HEK293 (cell line): ENCODE measurements at regions not wholly inside any gene's neighbourhood (a gene's known extent, or its start where the extent isn't known, plus 50 kb on each side); places are given as distances from the start of the nearest gene placed in this dataset.

Experiments used
- CTCF ChIA-PET: fragments of 350-600 bp; formaldehyde crosslinking; extraction: SDS; loops from one replicate; lab custom pipeline; 2021; ENCODE audit warnings: antibody characterized with exemption; lab: Yijun Ruan, JAX
- POLR2A ChIA-PET: fragments of 300-600 bp; formaldehyde crosslinking; extraction: SDS; loops from one replicate; lab custom pipeline; 2020; ENCODE audit warnings: antibody characterized with exemption, inconsistent platforms; lab: Yijun Ruan, JAX
- H3K27ac ChIP-seq: fragments of 200-500 bp; sonication (Bioruptor generic); 2 replicates; pipeline ENCODE4 v1.5.1; 2014; ENCODE audit warnings: low read depth, low read length, control low read depth, inconsistent platforms; ENCODE audit errors: extremely low read depth
- H3K36me3 ChIP-seq, 2 experiments: fragments of 200-500 bp in 1 of 2; sonication (Bioruptor generic) in 1 of 2; 1 replicate in 1 of 2; 2 replicates in 1 of 2; pipeline ENCODE4 v1.5.1; 2014 to 2017; ENCODE audit warnings: inconsistent platforms in 2 of 2, low read length in 2 of 2; ENCODE audit not compliant: control insufficient read depth in 2 of 2, insufficient read depth in 1 of 2
- H3K4me1 ChIP-seq: fragments of 200-500 bp; sonication (Bioruptor generic); 2 replicates; pipeline ENCODE4 v1.5.1; 2014; ENCODE audit warnings: mild to moderate bottlenecking, low read length, inconsistent platforms; ENCODE audit not compliant: control insufficient read depth, insufficient read depth
- H3K4me3 ChIP-seq: 2 replicates; pipeline ENCODE4 v1.5.1; 2011; ENCODE audit warnings: low read depth, mild to moderate bottlenecking, control low read depth, low read length, moderate library complexity
- H3K9me3 ChIP-seq: fragments of 200-500 bp; sonication (Bioruptor generic); 2 replicates; pipeline ENCODE4 v1.5.1; 2014; ENCODE audit warnings: low read depth, low read length, inconsistent platforms; ENCODE audit not compliant: control insufficient read depth, insufficient read depth
- HIC1 ChIP-seq: fragments of 450-650 bp; formaldehyde crosslinking; IDR thresholded peaks from 2 replicates; pipeline ENCODE4 v1.5.1; 2016; ENCODE audit warnings: missing biosample characterization, missing genetic modification characterization
- HOXC10 ChIP-seq: sonication (generic); formaldehyde crosslinking; IDR thresholded peaks from 2 replicates; pipeline ENCODE4 v1.8.1; 2023; ENCODE audit warnings: mild to moderate bottlenecking, missing genetic modification reagents
- KLF8 ChIP-seq: fragments of 450-650 bp; formaldehyde crosslinking; IDR thresholded peaks from 2 replicates; pipeline ENCODE4 v1.5.1; 2016; ENCODE audit warnings: missing biosample characterization, missing genetic modification characterization
- MYNN ChIP-seq: fragments of 450-650 bp; formaldehyde crosslinking; IDR thresholded peaks from 2 replicates; pipeline ENCODE4 v1.5.1; 2016; ENCODE audit warnings: missing biosample characterization, missing genetic modification characterization, borderline replicate concordance
- OVOL3 ChIP-seq: fragments of 450-650 bp; formaldehyde crosslinking; IDR thresholded peaks from 2 replicates; pipeline ENCODE4 v1.5.1; 2016; ENCODE audit warnings: missing biosample characterization, missing genetic modification characterization
- TCF7L2 ChIP-seq: IDR thresholded peaks from 2 replicates; pipeline ENCODE4 v1.6.1; 2011; ENCODE audit warnings: low read depth, mild to moderate bottlenecking, inconsistent platforms, low read length, moderate library complexity, borderline replicate concordance
- ZBTB21 ChIP-seq: fragments of 450-650 bp; formaldehyde crosslinking; IDR thresholded peaks from 2 replicates; pipeline ENCODE4 v1.5.1; 2017; ENCODE audit warnings: missing biosample characterization, missing genetic modification characterization
- ZEB2 ChIP-seq: fragments of 450-650 bp; formaldehyde crosslinking; IDR thresholded peaks from 2 replicates; pipeline ENCODE4 v1.5.1; 2016; ENCODE audit warnings: missing biosample characterization, missing genetic modification characterization
- ZNF184 ChIP-seq: fragments of 450-650 bp; IDR thresholded peaks from 2 replicates; pipeline ENCODE4 v1.5.1; 2018; ENCODE audit warnings: missing biosample characterization, mild to moderate bottlenecking, missing genetic modification characterization
- ZNF214 ChIP-seq: fragments of 450-650 bp; formaldehyde crosslinking; IDR thresholded peaks from 2 replicates; pipeline ENCODE4 v1.5.1; 2017; ENCODE audit warnings: missing biosample characterization, mild to moderate bottlenecking, missing genetic modification characterization, borderline replicate concordance
- ZNF24 ChIP-seq: fragments of 450-650 bp; formaldehyde crosslinking; IDR thresholded peaks from 2 replicates; pipeline ENCODE4 v1.5.1; 2016; ENCODE audit warnings: missing biosample characterization, missing genetic modification characterization
- ZNF366 ChIP-seq: fragments of 450-650 bp; formaldehyde crosslinking; conservative IDR thresholded peaks from 2 replicates; pipeline ENCODE4 v1.5.1; 2016; ENCODE audit warnings: missing biosample characterization, missing genetic modification characterization
- ZNF426 ChIP-seq: fragments of 450-650 bp; formaldehyde crosslinking; IDR thresholded peaks from 2 replicates; pipeline ENCODE4 v1.5.1; 2017; ENCODE audit warnings: missing biosample characterization, missing genetic modification characterization, mild to moderate bottlenecking, inconsistent platforms, moderate library complexity
- ZNF514 ChIP-seq: fragments of 450-650 bp; formaldehyde crosslinking; IDR thresholded peaks from 2 replicates; pipeline ENCODE4 v1.5.1; 2016; ENCODE audit warnings: missing biosample characterization, missing genetic modification characterization
- ZNF629 ChIP-seq: fragments of 450-650 bp; formaldehyde crosslinking; IDR thresholded peaks from 2 replicates; pipeline ENCODE4 v1.5.1; 2017; ENCODE audit warnings: missing biosample characterization, missing genetic modification characterization
- ZNF776 ChIP-seq: fragments of 450-650 bp; formaldehyde crosslinking; IDR thresholded peaks from 2 replicates; pipeline ENCODE4 v1.5.0; 2017; ENCODE audit warnings: missing biosample characterization, missing genetic modification characterization, borderline replicate concordance
- TF ChIP-seq, protein P1 (sequence below): fragments of 450-650 bp; formaldehyde crosslinking; IDR thresholded peaks from 2 replicates; pipeline ENCODE4 v1.5.1; 2016; ENCODE audit warnings: missing biosample characterization, missing genetic modification characterization

DNA sequence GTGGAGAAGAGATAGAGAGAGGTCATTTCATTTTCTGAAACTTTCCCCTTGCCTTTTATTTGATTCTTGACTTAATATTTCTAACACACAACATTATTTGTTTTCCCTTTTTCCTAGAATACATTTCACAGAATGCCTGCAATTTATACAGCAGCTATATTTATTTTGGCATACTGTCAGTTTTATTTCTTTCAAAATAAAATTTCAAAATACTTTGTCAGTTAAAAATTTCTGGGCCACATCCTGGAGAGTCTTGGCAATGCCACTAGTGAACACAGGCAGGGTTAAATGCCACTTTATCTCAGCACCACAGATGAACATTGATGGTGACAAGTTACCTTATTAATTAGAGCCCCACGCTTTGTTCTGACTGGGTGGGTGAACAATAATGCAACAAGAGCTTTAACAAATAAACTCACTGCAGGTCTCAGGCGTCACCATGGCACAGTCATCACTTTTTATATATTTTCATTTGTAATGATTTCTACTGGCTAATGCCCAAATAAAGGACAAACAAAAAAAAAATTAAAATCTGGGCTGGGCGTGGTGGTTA lies 494.0 kb downstream of the KIF20B start:
- ChIA-PET POLR2A (no interaction called here), CTCF (no interaction called here)
- Histone ChIP-seq H3K36me3 (no peaks in the 10 kb centered on the region), H3K4me3 (no peak overlapping the region), H3K27ac (no peak overlapping the region), H3K9me3 (no peaks in the 10 kb centered on the region), H3K4me1 (no peaks in the 10 kb centered on the region)
- TF ChIP-seq TCF7L2 (no peak), ZNF776 (tag by site-specific recombination) (no peak), OVOL3 (tag by site-specific recombination) (no peak), ZNF426 (tag by site-specific recombination) (no peak)

DNA sequence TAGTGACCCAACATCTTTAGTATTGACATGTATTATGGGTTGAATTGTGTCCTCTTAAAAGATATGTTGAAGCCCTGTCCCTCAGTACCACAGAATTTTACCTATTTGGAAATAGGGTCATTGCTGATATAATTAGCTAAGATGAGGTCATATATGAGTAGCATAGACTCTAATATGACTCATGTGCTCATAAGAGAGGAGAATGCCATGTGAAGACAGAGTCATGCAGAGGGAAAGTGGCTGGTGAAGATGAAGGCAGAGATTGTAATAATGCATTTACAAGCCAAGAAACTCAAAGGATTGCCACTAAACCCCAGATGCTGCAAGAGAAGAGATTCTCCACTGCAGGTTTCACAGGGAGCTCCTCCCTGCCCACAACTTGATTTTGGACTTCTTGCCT lies 496.4 kb downstream of the KIF20B start:
- ChIA-PET CTCF (no interaction called here), POLR2A (no interaction called here)
- H3K36me3 ChIP-seq, result no peaks in the 10 kb centered on the region
- TF ChIP-seq, protein P1, sequence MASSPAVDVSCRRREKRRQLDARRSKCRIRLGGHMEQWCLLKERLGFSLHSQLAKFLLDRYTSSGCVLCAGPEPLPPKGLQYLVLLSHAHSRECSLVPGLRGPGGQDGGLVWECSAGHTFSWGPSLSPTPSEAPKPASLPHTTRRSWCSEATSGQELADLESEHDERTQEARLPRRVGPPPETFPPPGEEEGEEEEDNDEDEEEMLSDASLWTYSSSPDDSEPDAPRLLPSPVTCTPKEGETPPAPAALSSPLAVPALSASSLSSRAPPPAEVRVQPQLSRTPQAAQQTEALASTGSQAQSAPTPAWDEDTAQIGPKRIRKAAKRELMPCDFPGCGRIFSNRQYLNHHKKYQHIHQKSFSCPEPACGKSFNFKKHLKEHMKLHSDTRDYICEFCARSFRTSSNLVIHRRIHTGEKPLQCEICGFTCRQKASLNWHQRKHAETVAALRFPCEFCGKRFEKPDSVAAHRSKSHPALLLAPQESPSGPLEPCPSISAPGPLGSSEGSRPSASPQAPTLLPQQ (tag by site-specific recombination), result peak; percentile 72; the same call in 1 of the 2 replicates
- no peak for TF ChIP-seq ZEB2 (tag by site-specific recombination)
- no peak for TF ChIP-seq HOXC10
- peak; percentile 65 for TF ChIP-seq ZNF366 (tag by site-specific recombination)
- peak; percentile 84 for TF ChIP-seq ZNF629
- peak; percentile 82 for TF ChIP-seq ZBTB21 (tag by site-specific recombination)
- no peak for TF ChIP-seq MYNN (tag by site-specific recombination)
- 0 out of 2 replicates have a peak, but pooled peaks have one; percentile 22 for TF ChIP-seq KLF8 (tag by site-specific recombination)
- TF ChIP-seq ZNF514 (tag by site-specific recombination), result no peak
- no peak for TF ChIP-seq ZNF24 (tag by site-specific recombination)
- TF ChIP-seq ZNF184, result 0 out of 2 replicates have a peak, but pooled peaks have one; percentile 57
- peak; percentile 62; the same call in 1 of the 2 replicates for TF ChIP-seq HIC1
- TF ChIP-seq, all 188 proteins: peak for 7
- Histone ChIP-seq H3K9me3 (no peaks in the 10 kb centered on the region), H3K4me1 (no peaks in the 10 kb centered on the region), H3K4me3 (no peak overlapping the region), H3K27ac (no peak overlapping the region)

GRCh38 chr10:90199093-90199492 lies 497.7 kb downstream of the KIF20B start:
- POLR2A ChIA-PET, result no interaction called here
- Histone ChIP-seq H3K4me3 (no peak overlapping the region), H3K36me3 (no peaks in the 10 kb centered on the region), H3K9me3 (no peaks in the 10 kb centered on the region)
- no peak for TF ChIP-seq ZNF214 (tag by site-specific recombination)
- TF ChIP-seq, all 188 proteins: peak for 0
- H3K4me1 ChIP-seq, result no peaks in the 10 kb centered on the region
- CTCF ChIA-PET, result interaction anchor here (0.6 kb wide), 1 partner anchor 133 kb away, joined by 7 read pairs; no protein-coding TSS in a partner anchor
- no peak overlapping the region for H3K27ac ChIP-seq
